Fibroblast of gingiva (primary cell): ENCODE measurements at regions not wholly inside any gene's neighbourhood (a gene's known extent, or its start where the extent isn't known, plus 50 kb on each side); places are given as distances from the start of the nearest gene placed in this dataset.
A peak's percentile ranks its signal among the peaks of the same experiment; 100 is the strongest.

ENCODE experiments used
- DNase-seq: peaks from one replicate; pipeline ENCODE4 v3.0.0-alpha.2; 2011; ENCODE audit warnings: low read depth

DNA sequence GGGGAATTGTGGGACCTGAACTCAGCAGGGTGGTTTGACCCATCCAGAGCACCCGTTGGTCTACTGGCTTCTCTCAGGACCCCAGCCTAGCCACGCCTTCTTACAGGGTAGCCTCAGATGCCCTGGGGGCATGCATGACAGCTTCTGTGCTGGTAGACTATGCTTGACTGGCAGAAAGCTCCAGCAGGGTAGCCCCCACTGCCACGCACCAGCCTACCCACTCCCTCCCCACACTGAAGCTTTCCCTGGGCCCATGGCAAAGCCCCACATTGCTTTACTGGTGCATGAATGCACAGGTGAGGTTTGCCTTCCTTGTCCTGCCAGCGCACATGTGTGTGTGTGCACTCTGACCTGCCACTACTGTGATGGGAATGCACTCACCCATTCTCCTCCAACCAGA is 772.2 kb downstream of the LRFN5 start:
- DNase-seq: no peak

DNA sequence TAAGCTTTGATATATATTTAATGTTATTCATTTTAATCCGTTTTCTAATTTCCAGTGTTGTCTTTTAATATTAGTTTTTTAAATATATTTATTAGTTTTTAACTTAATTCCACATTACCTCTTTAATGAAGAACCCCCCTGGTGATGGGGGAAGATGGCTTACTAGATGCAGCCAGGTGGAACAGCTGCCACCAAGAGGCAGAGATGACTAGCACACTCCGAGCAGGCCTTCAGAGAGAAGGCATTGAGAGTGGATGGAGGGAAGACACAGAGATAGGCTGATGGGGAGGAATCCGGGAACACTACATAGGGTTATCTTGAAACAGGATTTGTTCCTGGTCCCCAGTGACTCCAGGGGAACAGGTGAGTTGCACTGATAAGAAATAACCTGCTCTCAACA is 771.6 kb downstream of the LRFN5 start:
- no peak for DNase-seq

DNA sequence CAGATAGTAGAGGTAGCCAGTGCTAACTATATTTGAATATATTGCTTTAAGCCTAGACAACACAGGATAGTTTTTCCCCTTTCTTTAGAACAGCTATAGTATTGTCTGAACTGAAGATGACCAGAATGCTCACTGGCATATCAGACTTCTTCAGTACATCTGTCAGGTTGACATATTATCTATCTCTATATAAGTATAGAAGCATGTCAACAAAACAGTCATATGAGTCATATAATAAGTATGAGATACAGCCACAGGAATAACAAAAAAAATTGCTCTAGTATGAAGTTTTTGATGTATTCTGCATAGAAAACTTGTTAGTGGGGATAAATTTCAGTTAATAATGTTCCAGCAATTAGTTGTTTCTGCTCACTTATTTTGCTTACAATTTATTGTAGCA is 767.7 kb downstream of the LRFN5 start:
- DNase-seq: no peak

DNA sequence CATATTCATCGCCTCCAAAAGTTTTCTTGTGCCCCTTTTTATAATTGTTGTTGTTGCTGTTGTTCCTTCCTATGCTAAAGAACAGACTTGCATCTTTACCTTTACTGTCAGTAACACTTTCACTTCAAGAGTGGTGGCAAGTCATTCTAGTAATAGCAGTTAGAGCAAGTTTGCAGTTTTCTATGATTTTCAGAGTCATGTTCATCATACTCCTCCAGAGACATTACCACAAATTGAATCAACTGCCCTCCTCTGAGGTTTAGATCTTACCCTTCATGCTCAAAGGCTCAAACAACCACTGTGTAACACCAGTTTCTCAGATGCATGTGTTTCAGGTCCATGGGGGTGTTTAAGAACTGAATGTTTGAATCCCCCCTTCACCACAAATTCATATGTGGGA is 763.4 kb downstream of the LRFN5 start:
- DNase-seq: no peak

DNA sequence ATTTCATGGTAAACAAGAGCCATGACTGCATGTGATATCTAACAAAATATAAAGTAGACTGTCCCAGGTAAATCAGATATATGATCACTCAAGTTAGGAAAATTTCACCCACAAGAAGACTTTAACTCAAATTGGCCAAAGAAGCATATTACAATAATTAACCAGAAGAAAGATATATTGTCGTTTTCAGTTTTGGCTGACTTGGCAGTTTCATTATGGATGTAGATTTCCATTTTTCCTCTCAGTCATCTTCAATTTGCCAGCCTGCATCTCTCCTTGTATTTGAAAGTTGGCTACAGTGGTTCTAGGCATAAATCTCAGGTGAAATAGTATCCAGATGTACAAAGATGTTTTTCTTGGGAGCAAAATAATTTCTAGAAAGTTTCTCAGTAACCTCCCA is 761.6 kb downstream of the LRFN5 start:
- DNase-seq: no peak

DNA sequence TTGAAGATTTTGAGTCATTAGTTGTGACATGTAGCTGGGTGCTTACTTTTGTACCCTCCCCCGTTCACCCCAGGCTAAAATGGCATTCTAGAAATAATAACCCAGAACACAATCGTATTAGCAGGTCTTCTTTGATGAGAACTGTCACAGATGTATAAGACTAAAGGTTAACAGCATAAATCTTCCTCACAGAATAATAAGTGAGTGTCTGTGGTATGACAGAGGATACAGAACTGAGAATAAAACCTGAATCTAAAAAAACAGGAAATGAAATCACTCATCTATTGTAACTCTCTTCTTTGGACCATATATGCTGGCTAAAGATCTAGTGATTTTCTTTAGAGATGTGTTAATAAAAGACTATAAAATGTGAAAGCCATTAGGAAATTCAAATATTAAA is 746.6 kb downstream of the LRFN5 start:
- DNase-seq: no peak

DNA sequence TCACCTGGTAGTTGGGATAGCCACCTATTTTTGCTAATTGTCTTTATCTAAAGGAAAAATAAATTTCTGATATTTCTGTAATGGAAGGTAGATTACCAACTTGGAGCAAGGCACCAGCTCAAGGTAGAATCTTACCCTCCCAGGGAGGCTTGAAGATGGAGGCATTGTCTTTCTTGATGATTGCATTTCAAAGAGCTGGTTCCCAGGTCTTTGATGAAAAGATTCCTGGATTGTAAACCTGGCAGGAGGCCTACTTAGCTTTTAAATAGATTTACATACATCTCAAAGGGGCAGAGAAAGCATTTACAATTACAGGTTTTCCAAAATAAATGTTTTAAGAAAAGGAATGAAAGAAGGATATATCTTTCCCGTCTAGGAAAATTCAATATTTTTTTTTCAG is 729.2 kb downstream of the LRFN5 start:
- DNase-seq: no peak

DNA sequence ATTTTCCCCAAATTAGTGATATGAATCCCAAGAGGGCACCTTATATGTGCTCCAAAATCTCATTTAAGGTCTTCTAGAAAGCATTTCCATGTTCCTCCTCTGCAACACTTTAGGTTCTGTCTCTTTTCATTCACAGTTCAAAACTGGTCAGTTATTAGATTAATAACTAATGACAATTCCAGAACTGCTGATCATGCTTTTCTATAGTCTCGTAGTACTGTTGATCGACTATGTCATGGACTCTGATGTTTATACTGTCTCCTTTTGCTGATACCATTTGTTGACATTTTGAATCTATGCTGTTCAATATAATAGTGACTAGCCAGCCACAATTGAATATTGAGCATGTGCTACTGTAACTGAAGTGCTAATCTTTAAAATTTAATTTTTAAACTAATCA is 728.3 kb downstream of the LRFN5 start:
- no peak for DNase-seq

DNA sequence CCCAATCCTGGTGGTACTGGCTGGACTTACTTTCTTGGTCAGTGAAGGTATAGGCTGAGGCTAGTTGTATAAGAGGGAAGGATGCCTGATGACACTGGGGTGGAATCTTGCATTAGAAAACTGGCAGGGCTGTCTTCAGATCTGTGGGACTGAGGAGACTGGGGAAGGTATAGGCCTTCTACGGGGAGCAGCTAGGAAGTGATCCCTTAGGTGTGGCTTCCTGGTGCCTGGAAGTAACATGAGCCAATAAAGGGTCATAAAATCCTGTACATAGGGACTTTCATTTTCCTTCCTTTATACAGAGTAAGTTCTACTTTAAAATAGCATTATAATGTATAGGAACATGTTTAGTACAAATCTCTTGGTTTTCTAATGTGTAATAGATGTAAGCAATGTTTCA is 716.8 kb downstream of the LRFN5 start:
- no peak for DNase-seq

DNA sequence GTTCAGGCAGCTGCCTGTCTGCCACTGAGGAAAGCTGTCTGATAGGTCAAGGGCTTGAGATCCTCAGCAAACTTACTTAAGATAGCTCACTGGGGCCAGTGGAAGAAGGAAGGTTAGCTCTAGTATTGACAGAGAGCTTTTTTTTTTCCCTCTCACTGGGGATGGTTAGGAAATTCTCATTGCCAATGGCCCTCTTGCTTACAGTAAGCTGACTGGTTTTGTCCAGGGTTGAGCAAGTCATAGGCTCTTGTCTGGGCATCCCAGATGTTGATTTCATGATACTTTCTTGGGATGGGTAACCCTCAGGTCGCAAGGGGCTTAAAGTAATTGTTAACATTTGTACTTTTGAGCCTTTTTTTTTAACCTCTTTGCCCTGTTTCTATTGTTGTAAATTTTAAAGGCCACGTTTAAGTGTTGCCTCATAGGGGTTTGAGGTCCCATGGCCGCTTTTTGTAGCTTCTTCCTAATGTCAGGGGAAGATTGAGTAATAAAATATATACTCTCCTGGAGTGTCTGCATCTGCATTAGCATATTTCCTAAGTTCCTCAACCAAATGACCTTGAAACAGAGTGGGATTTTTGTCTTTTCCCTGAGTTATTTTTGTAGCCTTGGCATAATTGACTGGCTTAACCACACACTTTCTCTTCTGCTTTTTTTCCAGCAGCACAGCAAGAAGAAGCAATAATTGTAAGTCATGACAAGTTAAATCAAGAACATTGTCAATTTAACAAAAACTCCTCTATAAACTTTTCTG is 716.0 kb downstream of the LRFN5 start:
- no peak for DNase-seq

DNA sequence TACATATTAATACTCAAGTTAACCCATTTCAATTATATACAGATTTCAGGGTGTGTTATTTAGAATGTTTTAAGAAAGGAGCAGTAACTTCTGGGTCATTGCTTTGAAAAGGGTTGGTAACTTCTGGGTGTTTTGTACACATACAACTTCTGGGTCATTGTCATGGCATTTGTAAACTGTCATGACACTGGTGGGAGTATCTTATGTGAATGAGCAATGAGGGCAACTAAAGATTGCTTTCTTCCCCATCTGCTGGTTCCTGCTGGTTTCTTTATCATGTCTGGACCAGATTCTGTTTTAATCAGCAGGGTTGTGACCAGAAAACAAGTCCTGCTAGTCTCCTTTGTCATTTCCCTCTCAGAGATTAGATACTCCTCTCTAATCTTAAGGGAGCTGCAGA is 713.3 kb downstream of the LRFN5 start:
- DNase-seq: no peak

DNA sequence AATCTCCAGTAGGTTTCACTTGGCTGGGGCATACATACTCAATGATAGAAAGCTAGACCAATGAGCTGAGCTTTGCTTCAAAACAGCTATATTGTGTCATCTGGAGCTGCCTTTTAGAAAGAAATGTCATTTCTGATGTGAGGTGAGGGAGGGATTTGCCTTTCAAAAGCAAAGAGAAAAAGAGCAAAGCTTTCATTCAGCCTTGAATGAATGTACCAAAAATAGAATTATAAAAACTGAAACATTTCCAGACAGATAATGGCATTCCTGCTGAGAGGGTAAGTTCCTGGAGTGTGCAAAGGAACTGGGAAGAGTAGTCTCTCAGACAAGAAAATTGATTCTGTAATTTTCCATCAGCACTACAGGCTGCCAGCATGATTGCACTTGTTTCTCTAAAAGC is 710.0 kb downstream of the LRFN5 start:
- no peak for DNase-seq

DNA sequence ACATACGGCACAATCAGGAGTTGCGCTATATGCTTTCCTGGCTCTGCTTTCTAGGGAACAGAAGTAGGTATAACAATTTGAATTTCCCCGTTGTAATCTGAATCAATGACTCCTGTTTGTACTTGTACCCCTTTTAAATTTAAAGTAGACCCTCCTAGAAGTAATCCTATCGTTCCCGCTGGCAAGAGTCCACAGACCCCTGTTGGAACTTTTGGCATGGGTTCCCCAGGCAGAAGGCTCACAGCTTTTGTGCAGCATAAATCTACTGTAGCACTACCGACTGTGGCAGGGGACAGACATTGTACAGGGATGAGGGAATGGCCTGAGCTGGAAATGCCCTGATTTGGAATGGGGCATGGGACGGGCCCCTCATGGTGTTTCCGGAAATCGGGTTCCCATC is 705.2 kb downstream of the LRFN5 start:
- DNase-seq: no peak

DNA sequence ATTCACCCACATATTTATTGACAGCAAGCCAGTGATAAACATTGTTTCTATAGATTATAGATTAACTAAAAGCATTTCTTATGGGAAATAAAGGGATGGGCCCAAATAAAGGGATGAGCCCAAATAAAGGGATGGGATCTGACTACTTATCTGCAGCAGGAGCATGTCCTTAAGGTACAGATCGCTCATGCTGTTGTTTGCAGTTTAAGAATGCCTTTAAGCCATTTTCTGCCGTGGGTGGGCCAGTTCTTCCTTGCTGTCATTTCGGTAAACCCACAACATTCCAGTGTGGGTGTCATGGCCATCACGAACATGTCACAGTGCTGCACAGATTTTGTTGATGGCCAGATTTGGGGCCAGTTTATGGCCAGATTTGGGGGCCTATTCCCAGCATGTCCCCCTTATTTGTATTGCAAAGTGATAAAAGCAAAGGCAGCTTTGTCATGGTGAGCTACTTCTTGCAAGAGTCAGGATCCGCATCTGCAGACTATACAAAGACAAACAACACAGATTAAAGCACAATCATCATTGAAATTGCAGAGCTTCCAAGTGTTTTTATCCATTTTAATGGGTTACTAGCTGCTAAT is 700.7 kb downstream of the LRFN5 start:
- DNase-seq: no peak

DNA sequence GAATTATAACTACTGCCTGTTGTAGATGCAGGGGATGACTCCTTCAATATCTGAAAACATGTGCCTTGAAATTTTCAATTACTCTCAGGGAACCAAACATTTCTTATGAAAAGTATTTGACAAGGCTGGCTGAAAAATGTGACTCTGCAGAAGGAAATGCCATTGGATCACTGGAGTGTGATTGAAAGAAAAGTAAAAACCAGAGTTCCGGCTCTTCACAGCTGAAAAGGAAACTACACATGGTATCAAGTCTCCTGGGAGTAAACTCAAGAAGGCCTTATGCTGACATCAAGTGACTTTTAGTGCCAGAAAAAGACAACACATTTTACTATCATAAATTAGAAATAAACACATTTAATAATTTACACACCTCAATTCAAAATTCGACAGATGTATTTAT is 693.0 kb downstream of the LRFN5 start:
- peak; percentile 36 for DNase-seq

DNA sequence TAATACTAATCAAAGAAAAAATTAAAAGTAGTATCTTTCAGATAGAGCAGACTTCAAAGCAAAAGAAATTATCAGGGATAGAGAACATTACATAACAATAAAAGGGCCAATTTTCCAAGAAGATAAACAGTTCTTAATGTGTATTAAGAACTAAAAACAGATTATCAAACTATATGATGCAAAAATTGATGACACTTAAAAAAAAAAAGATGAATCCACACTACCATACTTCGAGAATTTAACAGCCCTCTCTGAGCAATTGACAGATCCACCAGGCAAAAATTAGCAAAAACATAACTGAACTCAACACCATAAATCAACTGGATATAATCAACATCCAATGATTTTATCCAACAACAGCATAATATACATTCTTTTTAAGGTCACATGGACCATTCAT is 686.5 kb downstream of the LRFN5 start:
- DNase-seq: no peak

DNA sequence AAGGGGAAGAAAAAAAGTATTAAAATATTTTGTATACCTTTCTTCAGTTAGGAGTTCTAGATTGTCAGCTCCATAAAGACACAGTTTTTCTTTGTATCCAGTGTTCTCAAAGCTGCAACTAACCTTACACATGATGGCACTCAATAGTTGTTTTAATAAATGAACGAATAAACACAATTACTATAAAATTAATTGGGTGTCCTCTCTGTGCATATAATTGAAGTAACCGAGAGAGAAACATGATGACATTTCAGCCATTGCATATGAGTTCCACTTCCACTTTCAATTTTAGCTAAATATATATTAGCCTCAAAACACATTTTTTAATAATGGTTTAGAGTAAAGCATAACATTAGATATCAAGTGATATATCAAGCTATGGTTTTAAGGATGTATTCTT is 671.2 kb downstream of the LRFN5 start:
- DNase-seq: no peak

DNA sequence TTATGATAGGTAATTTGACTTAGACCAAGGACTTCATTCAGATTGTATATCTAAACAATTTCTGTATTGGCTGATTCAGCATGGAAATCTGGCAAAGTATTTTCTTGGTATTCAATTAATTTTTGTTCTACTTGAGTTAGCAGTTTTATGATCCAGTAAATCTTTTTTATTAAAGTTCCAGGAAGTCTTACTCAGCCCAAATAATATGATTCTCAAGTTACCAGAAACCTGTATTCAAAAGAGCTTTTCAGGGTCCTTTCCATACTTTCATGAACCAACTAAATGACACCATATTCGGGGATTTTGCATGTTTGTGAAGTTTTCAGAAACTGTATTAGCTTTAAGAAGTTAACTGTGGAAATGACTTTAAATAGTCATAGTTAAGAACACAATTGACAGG is 662.6 kb downstream of the LRFN5 start:
- no peak for DNase-seq

DNA sequence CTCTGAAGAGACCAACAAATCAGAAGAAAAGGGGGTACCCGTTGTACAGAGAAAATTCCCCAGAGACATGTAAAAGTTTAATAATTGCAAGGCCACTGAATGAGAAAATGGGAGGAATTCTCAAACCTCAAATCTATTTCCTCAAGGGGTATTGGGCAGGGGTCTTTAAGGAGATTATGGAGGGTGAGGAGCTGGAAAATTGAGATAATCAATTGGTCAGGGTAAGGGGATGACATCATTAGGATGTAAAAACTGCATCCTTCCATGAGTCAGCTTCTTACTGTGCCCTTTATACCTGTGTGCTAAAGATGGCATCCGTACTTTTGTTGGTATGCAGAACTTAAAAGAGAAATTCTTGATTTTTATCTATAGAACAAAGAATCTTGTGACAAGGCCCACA is 641.5 kb downstream of the LRFN5 start:
- DNase-seq: no peak

DNA sequence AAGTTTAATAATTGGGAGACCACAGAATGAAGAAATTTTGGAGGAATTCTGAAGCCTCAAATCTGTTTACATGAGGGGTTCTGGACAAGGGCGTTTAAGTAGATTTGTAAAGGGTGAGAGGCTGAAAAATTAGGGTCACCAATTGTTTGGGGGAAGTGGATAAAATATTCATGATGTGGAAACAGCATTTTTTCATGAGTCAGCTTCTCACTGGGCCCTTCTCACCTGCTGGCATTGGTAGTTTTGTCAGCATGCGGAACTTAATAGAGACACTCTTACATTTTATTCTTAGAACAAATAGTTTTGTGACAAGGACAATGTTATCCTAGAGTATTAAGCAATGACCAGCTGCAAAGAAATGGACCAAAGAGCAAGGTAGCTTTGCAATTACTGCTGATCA is 634.4 kb downstream of the LRFN5 start:
- no peak for DNase-seq

DNA sequence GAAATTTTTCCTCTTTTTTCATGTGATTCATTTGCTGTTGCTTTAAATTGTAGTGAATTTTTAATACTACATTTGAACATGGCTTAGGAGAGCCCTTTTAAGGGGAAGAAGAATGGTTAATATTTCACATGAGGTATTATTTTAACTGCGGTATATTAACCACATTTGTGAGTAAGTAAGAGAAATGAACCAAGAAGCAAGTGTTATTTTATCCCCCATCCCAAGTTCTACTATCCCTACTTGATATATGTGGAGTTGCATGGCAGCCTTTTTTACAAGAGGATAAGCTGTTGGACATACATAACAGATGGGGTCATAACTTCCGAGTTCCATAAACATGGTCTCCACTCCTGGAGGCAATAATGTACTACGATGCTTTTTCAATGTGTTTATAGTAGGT is 623.3 kb downstream of the LRFN5 start:
- no peak for DNase-seq

DNA sequence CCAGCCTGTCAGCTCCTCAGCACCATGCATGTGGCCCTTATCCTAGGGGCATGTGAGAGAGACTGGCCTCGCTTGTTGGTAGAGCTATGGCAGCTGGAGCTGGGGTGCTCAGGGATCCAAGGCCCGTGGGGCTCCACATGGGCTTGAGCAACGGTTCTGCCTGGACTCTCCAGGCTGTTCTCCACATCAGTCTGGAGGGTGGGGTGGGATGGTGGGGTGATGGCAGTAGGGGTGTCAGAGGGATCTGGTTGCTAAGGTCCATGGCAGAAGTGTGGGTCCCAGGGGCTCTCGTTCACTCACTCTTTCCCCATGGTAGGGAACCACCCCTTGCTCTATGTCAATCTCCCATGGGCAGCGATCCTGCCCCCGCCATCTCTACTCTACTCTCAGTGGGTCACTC is 622.6 kb downstream of the LRFN5 start:
- DNase-seq: no peak

DNA sequence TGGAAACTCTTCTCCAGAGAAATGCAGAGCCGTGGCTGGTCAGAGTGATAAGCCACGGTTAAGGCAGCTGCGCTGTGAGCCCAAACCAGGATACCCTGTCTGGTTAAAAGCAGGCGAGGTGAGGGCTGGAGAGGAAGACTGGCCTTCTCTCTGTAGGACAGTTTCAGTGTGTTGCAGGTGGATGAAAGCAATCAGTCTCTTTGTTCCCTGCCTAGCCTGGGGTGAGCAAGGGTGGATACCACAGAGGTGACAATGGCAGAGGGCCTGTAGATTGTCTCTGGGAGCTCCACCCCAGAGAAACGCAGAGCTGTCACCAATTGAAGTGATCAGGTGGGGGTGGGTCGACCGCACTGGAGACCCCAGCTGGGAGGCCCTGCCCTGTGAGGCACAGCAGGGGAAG is 621.9 kb downstream of the LRFN5 start:
- DNase-seq: no peak
